HG02763 (cell line): ENCODE measurements at regions not wholly inside any gene's neighbourhood (a gene's known extent, or its start where the extent isn't known, plus 50 kb on each side); places are given as distances from the start of the nearest gene placed in this dataset.
"Not testable (repeated sequence)": the region's sequence is repeated elsewhere in the genome, so short reads cannot be mapped to it uniquely, and the experiment has no call there.

Source experiments
- ATAC-seq: cut with Tn5 transposase; IDR thresholded peaks from one replicate; pipeline ENCODE4 v1.9.1; 2021; ENCODE audit warnings: mild to moderate bottlenecking, moderate library complexity; ENCODE audit not compliant: unreplicated experiment

DNA sequence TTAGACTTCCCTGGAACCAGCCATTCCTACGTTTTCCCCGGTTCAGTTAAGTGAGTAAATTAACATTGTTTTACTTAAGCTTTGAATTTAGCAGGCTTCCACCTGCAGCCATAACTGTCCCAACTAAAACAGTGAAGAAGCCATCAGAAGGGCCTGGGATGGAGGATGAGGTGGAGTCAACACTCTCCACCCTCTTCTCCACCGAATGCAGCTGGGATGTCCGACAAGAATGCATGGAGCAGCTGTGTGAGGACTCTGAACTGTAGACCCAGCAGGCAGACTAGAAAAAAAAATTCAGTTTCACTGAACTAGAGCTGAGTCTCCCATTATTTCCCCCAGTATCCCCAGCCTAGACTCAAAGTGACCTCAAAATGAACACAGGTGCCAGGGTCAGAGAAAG, 114.8 kb downstream of the C16orf95 start:
- ATAC-seq = no peak

DNA sequence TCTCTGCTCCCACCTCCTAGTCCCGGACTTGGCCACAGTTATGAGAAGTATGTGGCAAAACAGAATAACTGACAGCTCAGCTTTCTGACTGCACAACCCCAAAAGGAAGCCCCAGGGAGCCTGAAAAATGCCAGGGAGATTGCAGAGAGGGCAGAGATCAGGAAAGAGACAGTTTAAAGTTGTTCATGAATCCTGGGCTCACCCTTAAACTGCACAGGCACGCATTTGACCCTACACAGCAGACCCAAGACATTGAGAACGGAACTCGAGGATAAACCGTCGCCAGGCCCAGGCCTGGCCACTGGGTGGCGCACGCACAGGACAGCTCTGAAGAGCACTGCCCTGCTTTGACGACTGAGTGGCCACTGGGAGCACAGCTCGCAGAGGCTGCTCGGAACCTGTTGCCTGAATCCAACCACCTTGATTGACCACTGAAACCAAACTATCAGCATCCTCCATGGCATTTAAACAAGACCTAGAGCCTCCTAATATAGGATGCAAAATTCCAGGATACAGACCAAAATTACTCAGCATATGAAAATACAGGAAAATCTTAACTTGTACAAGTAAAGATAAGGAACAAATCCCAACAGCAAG, 114.0 kb downstream of the C16orf95 start:
- no peak for ATAC-seq

- no peak for ATAC-seq
Observed at GRCh38 chr16:87206646-87207451, 110.3 kb downstream of the C16orf95 start.

- no peak for ATAC-seq
Observed at GRCh38 chr16:87207509-87207908, 109.7 kb downstream of the C16orf95 start.

GRCh38 chr16:87207965-87208364, 109.2 kb downstream of the C16orf95 start:
- ATAC-seq = no peak

GRCh38 chr16:87208968-87209367, 108.2 kb downstream of the C16orf95 start:
- ATAC-seq = not testable (repeated sequence)

GRCh38 chr16:87209808-87210512, 107.2 kb downstream of the C16orf95 start:
- no peak for ATAC-seq

GRCh38 chr16:87210894-87211293, 106.3 kb downstream of the C16orf95 start:
- ATAC-seq = no peak

DNA sequence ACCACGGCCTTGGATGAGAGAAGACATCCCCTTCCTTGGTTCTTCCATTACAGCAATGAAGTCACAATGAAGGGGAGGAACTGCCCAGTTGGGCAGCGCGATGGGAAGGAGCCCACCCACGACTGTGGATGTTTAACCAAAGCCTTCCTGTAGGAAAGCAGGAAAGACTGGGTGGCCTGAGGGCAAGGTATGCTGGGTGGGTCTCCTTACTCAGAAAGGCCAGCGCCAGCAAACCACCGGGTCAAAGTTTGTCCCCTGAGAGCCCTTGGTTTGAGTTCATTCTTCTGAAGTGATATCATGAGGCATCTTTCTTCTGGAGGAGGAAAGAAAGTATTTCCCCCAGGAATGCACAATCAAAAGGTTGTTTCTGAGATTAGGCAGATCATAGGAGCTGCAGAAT, 105.2 kb downstream of the C16orf95 start:
- ATAC-seq = no peak

- no peak for ATAC-seq
Observed at GRCh38 chr16:87213536-87213935, 103.7 kb downstream of the C16orf95 start.

- no peak for ATAC-seq
Observed at GRCh38 chr16:87216148-87216840, 100.9 kb downstream of the C16orf95 start.

DNA sequence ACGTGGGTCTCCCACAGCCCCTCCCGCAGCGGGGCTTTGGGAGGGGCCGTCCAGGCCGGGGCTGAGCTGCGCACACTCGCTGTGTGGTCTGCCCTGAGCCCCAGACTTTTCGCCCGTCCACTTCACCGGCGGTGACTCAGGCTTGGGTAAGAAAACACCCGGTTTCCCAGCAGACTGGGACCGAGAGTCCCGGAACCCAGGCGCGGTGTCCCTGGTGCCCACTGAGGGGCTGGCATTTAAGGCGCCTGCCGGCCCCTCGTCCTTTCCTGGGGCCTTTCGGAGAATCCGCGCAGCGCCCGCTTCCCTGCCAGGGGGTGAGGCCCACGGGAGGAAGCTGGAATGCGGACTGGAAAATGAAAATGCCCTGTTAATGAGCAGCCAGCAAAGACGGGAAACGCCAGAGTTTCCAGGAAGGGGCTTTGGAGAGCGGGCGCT, 100.3 kb downstream of the C16orf95 start:
- ATAC-seq = no peak

- not testable (repeated sequence) for ATAC-seq
Observed at GRCh38 chr16:87217802-87218201, 99.4 kb downstream of the C16orf95 start.

GRCh38 chr16:87218281-87219055, 98.7 kb downstream of the C16orf95 start:
- no peak for ATAC-seq

DNA sequence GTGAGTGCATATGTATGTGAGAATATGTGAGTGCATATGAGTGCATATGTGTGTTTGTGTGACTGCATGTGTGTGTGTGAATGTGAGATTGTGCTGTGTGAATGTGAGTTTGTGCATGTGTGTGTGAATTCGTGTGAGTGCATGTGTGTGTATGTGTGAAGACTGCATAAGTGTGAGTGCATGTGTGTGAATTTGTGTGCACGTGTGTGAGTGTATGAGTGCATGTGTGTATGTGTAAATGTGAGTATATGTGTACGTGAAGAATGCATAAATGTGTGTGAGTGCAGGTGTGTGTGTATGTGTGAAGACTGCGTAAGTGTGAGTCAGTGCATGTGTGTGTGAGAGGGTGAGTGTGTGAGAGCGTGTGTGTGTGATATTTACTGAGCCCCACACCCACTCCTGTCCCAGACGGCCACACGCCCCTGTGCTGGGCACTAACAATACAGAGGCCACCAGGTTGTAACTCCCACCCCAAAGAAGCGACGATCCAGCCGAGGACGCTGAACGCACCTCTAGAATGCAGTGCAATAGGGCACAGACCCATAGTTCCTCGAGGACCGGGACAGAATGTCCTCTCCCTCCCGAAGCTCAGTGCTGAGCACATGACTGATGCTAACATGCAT, 97.8 kb downstream of the C16orf95 start:
- ATAC-seq = no peak

DNA sequence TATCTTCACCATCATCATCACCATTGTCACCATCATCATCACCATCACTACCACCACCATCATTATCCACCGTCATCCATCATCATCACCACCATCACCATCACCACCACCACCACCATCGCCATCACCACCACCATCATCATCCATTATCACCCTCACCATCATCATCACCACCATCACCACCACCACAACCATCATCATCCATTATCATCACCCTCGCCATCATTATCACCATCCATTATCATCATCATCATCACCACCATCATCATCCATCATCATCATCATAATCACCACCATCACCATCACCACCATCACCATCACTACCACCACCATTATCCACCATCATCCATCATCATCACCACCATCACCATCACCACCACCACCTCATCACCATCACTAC, 95.6 kb downstream of the C16orf95 start:
- no peak for ATAC-seq

DNA sequence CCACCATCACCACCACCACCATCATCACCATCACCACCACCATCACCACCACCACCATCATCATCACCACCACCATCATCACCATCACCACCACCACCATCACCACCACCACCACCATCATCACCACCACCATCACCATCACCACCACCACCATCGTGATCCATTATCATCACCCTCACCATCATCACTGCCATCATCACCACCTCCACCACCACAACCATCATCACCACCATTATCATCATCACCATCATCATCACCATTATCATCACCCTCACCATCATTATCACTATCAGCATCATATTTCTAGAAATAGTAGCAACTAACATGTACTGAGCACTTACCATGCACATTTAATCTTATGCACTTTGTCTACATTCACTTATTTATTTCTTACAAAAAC, 94.9 kb downstream of the C16orf95 start:
- no peak for ATAC-seq

GRCh38 chr16:87223656-87224248, 93.4 kb downstream of the C16orf95 start:
- ATAC-seq = no peak

GRCh38 chr16:87226926-87227295, 90.3 kb downstream of the C16orf95 start:
- ATAC-seq = no peak
